ENCODE measurements at regions not wholly inside any gene's neighbourhood (a gene's known extent, or its start where the extent isn't known, plus 50 kb on each side); places are given as distances from the start of the nearest gene placed in this dataset.

- no peak for TF ChIP-seq EZH2 (IDR thresholded peaks at IDR 0.05; ENCODE audit: borderline replicate concordance, insufficient read depth, low read length, poor library complexity, severe bottlenecking)
- TF ChIP-seq CTCF (IDR thresholded peaks at IDR 0.05; ENCODE audit: poor library complexity, severe bottlenecking) = no peak
- TF ChIP-seq RAD21 (conservative IDR thresholded peaks at IDR 0.05) = no peak
Observed at GRCh38 chr5:167578977-167579692, 712.3 kb upstream of the WWC1 start.
